ENCODE measurements at regions not wholly inside any gene's neighbourhood (a gene's known extent, or its start where the extent isn't known, plus 50 kb on each side); places are given as distances from the start of the nearest gene placed in this dataset.
A peak's percentile ranks its signal among the peaks of the same experiment; 100 is the strongest.

- no peaks in the 10 kb centered on the region for H3K4me1 ChIP-seq
- intact Hi-C loops (cut with DNase I; ENCODE audit: low total_unique reads) = no loop called here
- no peak overlapping the region for H3K27ac ChIP-seq
- H3K27me3 ChIP-seq = no peaks in the 10 kb centered on the region
- H3K4me3 ChIP-seq = no peak overlapping the region
- H3K36me3 ChIP-seq = no peaks in the 10 kb centered on the region
- TF ChIP-seq CTCF (IDR thresholded peaks at IDR 0.05) (no peak), POLR2A (IDR thresholded peaks at IDR 0.05) (no peak)
- no peaks in the 10 kb centered on the region for H3K9me3 ChIP-seq
- no peak for DNase-seq
Measured at GRCh38 chr5:52668139-52668538, 119.6 kb upstream of the ITGA1 start.

- Histone ChIP-seq H3K36me3 (no peaks in the 10 kb centered on the region), H3K27me3 (no peaks in the 10 kb centered on the region), H3K9me3 (no peaks in the 10 kb centered on the region), H3K27ac (no peak overlapping the region), H3K4me3 (no peak overlapping the region), H3K4me1 (no peaks in the 10 kb centered on the region)
- no peak for DNase-seq
- intact Hi-C loops (cut with DNase I; ENCODE audit: low total_unique reads) = no loop called here
- TF ChIP-seq CTCF (IDR thresholded peaks at IDR 0.05) (no peak), POLR2A (IDR thresholded peaks at IDR 0.05) (no peak)
Measured at GRCh38 chr5:52668544-52669185, 119.1 kb upstream of the ITGA1 start.

- no peaks in the 10 kb centered on the region for H3K9me3 ChIP-seq
- peak overlapping the region in 1 of 2 donors; percentile 8 for H3K27ac ChIP-seq
- H3K4me3 ChIP-seq = no peak overlapping the region
- no peak for DNase-seq
- H3K4me1 ChIP-seq = no peaks in the 10 kb centered on the region
- intact Hi-C loops (cut with DNase I; ENCODE audit: low total_unique reads) = no loop called here
- no peaks in the 10 kb centered on the region for H3K27me3 ChIP-seq
- H3K36me3 ChIP-seq = no peaks in the 10 kb centered on the region
- no peak for TF ChIP-seq CTCF (IDR thresholded peaks at IDR 0.05)
- TF ChIP-seq POLR2A (IDR thresholded peaks at IDR 0.05) = no peak
Measured at GRCh38 chr5:52672459-52672858, 115.3 kb upstream of the ITGA1 start.

- no peaks in the 10 kb centered on the region for H3K36me3 ChIP-seq
- no peaks in the 10 kb centered on the region for H3K27me3 ChIP-seq
- TF ChIP-seq POLR2A (IDR thresholded peaks at IDR 0.05) = no peak
- TF ChIP-seq CTCF (IDR thresholded peaks at IDR 0.05) = no peak
- no peak overlapping the region for H3K27ac ChIP-seq
- no peaks in the 10 kb centered on the region for H3K9me3 ChIP-seq
- no peak overlapping the region for H3K4me3 ChIP-seq
- no peak for DNase-seq
- intact Hi-C loops (cut with DNase I; ENCODE audit: low total_unique reads) = no loop called here
- H3K4me1 ChIP-seq = no peaks in the 10 kb centered on the region
Measured at GRCh38 chr5:52673495-52673894, 114.2 kb upstream of the ITGA1 start.

- TF ChIP-seq CTCF (IDR thresholded peaks at IDR 0.05) = no peak
- no peak for TF ChIP-seq POLR2A (IDR thresholded peaks at IDR 0.05)
- Histone ChIP-seq H3K9me3 (no peaks in the 10 kb centered on the region), H3K4me3 (no peak overlapping the region), H3K36me3 (no peaks in the 10 kb centered on the region), H3K27ac (peak overlapping the region in 1 of 2 donors; percentile 36), H3K4me1 (no peaks in the 10 kb centered on the region), H3K27me3 (no peaks in the 10 kb centered on the region)
- intact Hi-C loops (cut with DNase I; ENCODE audit: low total_unique reads) = no loop called here
- DNase-seq = no peak
Measured at GRCh38 chr5:52674815-52675545, 112.7 kb upstream of the ITGA1 start.

All from uterus (tissue), 3 donors.